ENCODE measurements at regions not wholly inside any gene's neighbourhood (a gene's known extent, or its start where the extent isn't known, plus 50 kb on each side); places are given as distances from the start of the nearest gene placed in this dataset.

- DNase-seq, result no peak
- H4K91ac ChIP-seq (ENCODE audit: insufficient read depth, low read depth, low read length), result no peak overlapping the region
- H3K27ac ChIP-seq (ENCODE audit: insufficient read depth, low read length), result no peak overlapping the region
- no peak overlapping the region for H2AK9ac ChIP-seq (replicated peaks; ENCODE audit: low read depth, low read length, poor library complexity)
- H4K5ac ChIP-seq (ENCODE audit: low read depth, low read length), result no peak overlapping the region
- no peak overlapping the region for H2BK20ac ChIP-seq (ENCODE audit: low read depth, low read length)
- H3K27me3 ChIP-seq (ENCODE audit: control insufficient read depth, insufficient read depth, low read length), result no peaks in the 10 kb centered on the region; the same call in none of the 2 replicates
- no peak overlapping the region for H3K14ac ChIP-seq (replicated peaks; ENCODE audit: low read depth, low read length)
- no CpG with 5 or more reads among the region's 11 CpGs for WGBS, 2 experiments (ENCODE audit: extremely low coverage in 2 of 2, insufficient read length in 1 of 2)
- POLR2A ChIA-PET (ENCODE audit: unreplicated experiment), result no interaction called here
- TF ChIP-seq SMC3 (IDR thresholded peaks at IDR 0.05; ENCODE audit: low read depth, low read length), result no peak
- TF ChIP-seq RFX5 (IDR thresholded peaks at IDR 0.05; ENCODE audit: low read depth, low read length), result no peak
- TF ChIP-seq MAZ (IDR thresholded peaks at IDR 0.05; ENCODE audit: borderline replicate concordance, low read depth, low read length), result no peak
- no peak for TF ChIP-seq BHLHE40 (IDR thresholded peaks at IDR 0.05; ENCODE audit: low read depth, low read length)
- H2AFZ ChIP-seq (replicated peaks; ENCODE audit: low read length, poor library complexity), result no peak overlapping the region
- no TSS peak for BruUV-seq (replicated peaks)
- H3K9me1 ChIP-seq (ENCODE audit: insufficient read depth, low read length), result no peaks in the 10 kb centered on the region
- no peak for ATAC-seq (ENCODE audit: low read depth)
- no peak overlapping the region for H3K9ac ChIP-seq (ENCODE audit: low read depth, low read length)
- no peak overlapping the region for H3K4ac ChIP-seq (ENCODE audit: low read depth, low read length)
- dilution Hi-C loops (cut with HindIII; ENCODE audit: low sequenced_read_pairs, unreplicated experiment) (no loop called here), in situ Hi-C loops (cut with MboI; ENCODE audit: low sequenced_read_pairs) (no loop called here), intact Hi-C loops (cut with micrococcal nuclease) (no loop called here)
- CTCF ChIA-PET, result no interaction called here
- no peak overlapping the region for H3K56ac ChIP-seq (ENCODE audit: extremely low read depth, insufficient read depth, low read length)
- H4K20me1 ChIP-seq (ENCODE audit: insufficient read depth, low read length), result no peaks in the 10 kb centered on the region
- no peaks in the 10 kb centered on the region for H3K36me3 ChIP-seq (ENCODE audit: control insufficient read depth, insufficient read depth, low read length)
- no peak overlapping the region for H3K23ac ChIP-seq (ENCODE audit: low read depth, low read length)
- H3K9me3 ChIP-seq (ENCODE audit: control insufficient read depth, insufficient read depth, low read length), result no peaks in the 10 kb centered on the region
- no peak overlapping the region for H4K8ac ChIP-seq (ENCODE audit: low read depth in 2 of 2, low read length in 2 of 2)
- H3K4me2 ChIP-seq (ENCODE audit: low read depth, low read length), result no peak overlapping the region
- H2BK5ac ChIP-seq (ENCODE audit: low read depth, low read length, poor library complexity, severe bottlenecking), result no peak overlapping the region
- no peak overlapping the region for H2AK5ac ChIP-seq (ENCODE audit: low read depth, low read length)
- no peak overlapping the region for H3K4me3 ChIP-seq (ENCODE audit: insufficient read depth, low read depth, low read length)
- H3K18ac ChIP-seq (ENCODE audit: low read depth, low read length), result no peak overlapping the region
- H2BK15ac ChIP-seq (ENCODE audit: low read depth, low read length), result no peak overlapping the region
- H3K79me1 ChIP-seq (ENCODE audit: low read depth in 1 of 2, low read length in 2 of 2), result no peaks in the 10 kb centered on the region
- H2BK120ac ChIP-seq (ENCODE audit: low read depth, low read length), result no peak overlapping the region
- H3K4me1 ChIP-seq (ENCODE audit: control insufficient read depth, insufficient read depth, low read length), result no peaks in the 10 kb centered on the region
These were observed 74.6 kb upstream of the BCL11B start for GRCh38 chr14:99346470-99347080.
